ENCODE measurements at regions not wholly inside any gene's neighbourhood (a gene's known extent, or its start where the extent isn't known, plus 50 kb on each side); places are given as distances from the start of the nearest gene placed in this dataset.

DNA sequence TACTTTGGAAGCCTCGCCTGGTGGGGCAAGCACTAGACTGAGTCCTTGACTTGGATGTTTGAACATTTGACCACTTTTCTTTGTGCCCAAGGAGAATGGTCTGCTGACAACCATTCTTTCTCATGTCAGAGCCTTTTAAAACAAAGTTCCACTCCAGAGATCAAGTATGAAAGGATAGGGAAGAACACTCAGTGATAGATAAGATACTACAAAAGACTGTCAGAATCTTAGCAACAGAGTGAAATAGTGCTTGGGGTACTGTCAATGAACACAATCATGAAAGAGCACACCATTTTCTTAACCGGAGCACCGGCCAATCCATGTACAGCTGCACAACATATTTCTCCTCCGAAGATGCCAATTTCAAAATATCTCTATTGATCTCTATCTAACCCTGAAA, 82.8 kb upstream of the ADO start:
- TF ChIP-seq, protein P1, sequence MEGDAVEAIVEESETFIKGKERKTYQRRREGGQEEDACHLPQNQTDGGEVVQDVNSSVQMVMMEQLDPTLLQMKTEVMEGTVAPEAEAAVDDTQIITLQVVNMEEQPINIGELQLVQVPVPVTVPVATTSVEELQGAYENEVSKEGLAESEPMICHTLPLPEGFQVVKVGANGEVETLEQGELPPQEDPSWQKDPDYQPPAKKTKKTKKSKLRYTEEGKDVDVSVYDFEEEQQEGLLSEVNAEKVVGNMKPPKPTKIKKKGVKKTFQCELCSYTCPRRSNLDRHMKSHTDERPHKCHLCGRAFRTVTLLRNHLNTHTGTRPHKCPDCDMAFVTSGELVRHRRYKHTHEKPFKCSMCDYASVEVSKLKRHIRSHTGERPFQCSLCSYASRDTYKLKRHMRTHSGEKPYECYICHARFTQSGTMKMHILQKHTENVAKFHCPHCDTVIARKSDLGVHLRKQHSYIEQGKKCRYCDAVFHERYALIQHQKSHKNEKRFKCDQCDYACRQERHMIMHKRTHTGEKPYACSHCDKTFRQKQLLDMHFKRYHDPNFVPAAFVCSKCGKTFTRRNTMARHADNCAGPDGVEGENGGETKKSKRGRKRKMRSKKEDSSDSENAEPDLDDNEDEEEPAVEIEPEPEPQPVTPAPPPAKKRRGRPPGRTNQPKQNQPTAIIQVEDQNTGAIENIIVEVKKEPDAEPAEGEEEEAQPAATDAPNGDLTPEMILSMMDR (conservative IDR thresholded peaks at IDR 0.05; ENCODE audit: low read depth in 2 of 2): no peak
- no peak for TF ChIP-seq JUNB (IDR thresholded peaks at IDR 0.05; ENCODE audit: unreplicated experiment)
- TF ChIP-seq EZH2 (IDR thresholded peaks at IDR 0.05; ENCODE audit: low read depth, unreplicated experiment): no peak
- TF ChIP-seq EZH2phosphoT487 (IDR thresholded peaks at IDR 0.05; ENCODE audit: unreplicated experiment): no peak
